ENCODE measurements at regions not wholly inside any gene's neighbourhood (a gene's known extent, or its start where the extent isn't known, plus 50 kb on each side); places are given as distances from the start of the nearest gene placed in this dataset.

GRCh38 chr4:30605616-30606190, 114.5 kb upstream of the PCDH7 start:
- no peak overlapping the region for H3K4me3 ChIP-seq (ENCODE audit: low read depth, low read length)
- ChIA-PET CTCF (interaction anchor here (0.5 kb wide), 1 partner anchor 63 kb away, joined by 4 read pairs; no protein-coding TSS in a partner anchor), POLR2A (no interaction called here)
- no peaks in the 10 kb centered on the region for H3K36me3 ChIP-seq (ENCODE audit: control insufficient read depth in 2 of 2, insufficient read depth in 1 of 2, low read length in 2 of 2)
- no peak for TF ChIP-seq ZNF404 (tag by site-specific recombination; IDR thresholded peaks at IDR 0.05)
- TF ChIP-seq ZNF513 (tag by site-specific recombination; IDR thresholded peaks at IDR 0.05): no peak
- TF ChIP-seq BCL11B (tag by site-specific recombination; IDR thresholded peaks at IDR 0.05; ENCODE audit: low read depth): no peak
- TF ChIP-seq ZNF16 (tag by site-specific recombination; IDR thresholded peaks at IDR 0.05; ENCODE audit: low read depth): no peak
- no peak for TF ChIP-seq ZNF184 (tag by site-specific recombination; IDR thresholded peaks at IDR 0.05)
- no peak for TF ChIP-seq RBAK (tag by site-specific recombination; IDR thresholded peaks at IDR 0.05)
- TF ChIP-seq HOXD13 (CRISPR knock-in tag; IDR thresholded peaks at IDR 0.05; ENCODE audit: borderline replicate concordance): no peak
- H3K27ac ChIP-seq (ENCODE audit: extremely low read depth, low read depth, low read length): no peak overlapping the region
- no peaks in the 10 kb centered on the region for H3K4me1 ChIP-seq (ENCODE audit: control insufficient read depth, insufficient read depth, low read length)
- no peaks in the 10 kb centered on the region for H3K9me3 ChIP-seq (ENCODE audit: control insufficient read depth, insufficient read depth, low read depth, low read length)

DNA sequence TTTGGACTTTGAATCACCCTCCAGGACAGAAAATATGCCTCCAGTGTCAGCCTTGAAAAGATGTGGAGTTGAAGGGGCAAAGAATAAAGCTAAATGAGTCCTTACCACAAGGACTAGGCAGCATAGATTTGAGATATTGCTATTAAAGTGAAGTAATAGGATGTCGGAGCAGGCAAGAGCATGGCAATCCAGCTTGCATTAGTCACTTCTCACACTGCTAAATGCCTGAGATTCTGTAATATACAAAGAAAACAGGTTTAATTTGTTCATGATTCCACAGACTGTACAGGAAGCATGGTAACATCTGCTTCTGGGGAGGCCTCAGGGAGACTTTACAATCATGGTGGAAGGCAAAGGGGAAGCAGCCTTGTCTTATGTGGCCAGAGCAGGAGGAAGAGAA, 109.8 kb upstream of the PCDH7 start:
- TF ChIP-seq ZNF830 (tag by site-specific recombination; IDR thresholded peaks at IDR 0.05; ENCODE audit: low read depth) (no peak), IKZF3 (tag by site-specific recombination; IDR thresholded peaks at IDR 0.05) (no peak), ZSCAN30 (tag by site-specific recombination; IDR thresholded peaks at IDR 0.05) (no peak), GLI2 (tag by site-specific recombination; IDR thresholded peaks at IDR 0.05; ENCODE audit: borderline replicate concordance, low read depth) (no peak), ZNF292 (tag by site-specific recombination; IDR thresholded peaks at IDR 0.05; ENCODE audit: borderline replicate concordance, low read depth) (no peak), ZNF302 (tag by site-specific recombination; IDR thresholded peaks at IDR 0.05; ENCODE audit: low read depth) (no peak), GFI1B (tag by site-specific recombination; IDR thresholded peaks at IDR 0.05) (no peak), ZNF513 (tag by site-specific recombination; IDR thresholded peaks at IDR 0.05) (no peak)
- CTCF ChIA-PET: no interaction called here
- Histone ChIP-seq H3K27ac (ENCODE audit: extremely low read depth, low read depth, low read length) (no peak overlapping the region), H3K4me1 (ENCODE audit: control insufficient read depth, insufficient read depth, low read length) (no peaks in the 10 kb centered on the region), H3K9me3 (ENCODE audit: control insufficient read depth, insufficient read depth, low read depth, low read length) (no peaks in the 10 kb centered on the region), H3K36me3 (ENCODE audit: control insufficient read depth in 2 of 2, insufficient read depth in 1 of 2, low read length in 2 of 2) (no peaks in the 10 kb centered on the region), H3K4me3 (ENCODE audit: low read depth, low read length) (no peak overlapping the region)
- POLR2A ChIA-PET: no interaction called here

DNA sequence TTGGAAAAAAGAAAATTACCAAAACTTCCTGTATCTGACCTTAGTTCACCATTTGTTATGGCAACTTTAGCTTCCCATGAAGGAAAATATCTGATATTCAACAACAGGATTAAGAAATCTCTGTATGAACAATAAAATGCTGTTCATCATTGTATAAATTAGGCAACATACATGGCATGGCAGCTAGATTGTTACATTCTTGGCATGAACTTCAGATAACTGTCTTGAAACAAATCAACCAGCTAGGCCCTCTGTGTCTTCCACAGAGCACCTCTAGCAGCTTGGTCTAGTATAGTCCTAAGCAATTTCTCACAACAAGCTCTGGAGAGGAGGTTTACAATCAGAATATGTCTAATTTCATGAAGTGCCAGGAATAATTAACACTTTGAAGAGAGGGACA, 105.4 kb upstream of the PCDH7 start:
- Histone ChIP-seq H3K4me3 (ENCODE audit: low read depth, low read length) (no peak overlapping the region), H3K36me3 (ENCODE audit: control insufficient read depth in 2 of 2, insufficient read depth in 1 of 2, low read length in 2 of 2) (no peaks in the 10 kb centered on the region), H3K4me1 (ENCODE audit: control insufficient read depth, insufficient read depth, low read length) (no peaks in the 10 kb centered on the region), H3K9me3 (ENCODE audit: control insufficient read depth, insufficient read depth, low read depth, low read length) (no peaks in the 10 kb centered on the region), H3K27ac (ENCODE audit: extremely low read depth, low read depth, low read length) (no peak overlapping the region)
- ChIA-PET POLR2A (no interaction called here), CTCF (no interaction called here)
- TF ChIP-seq, protein P1, sequence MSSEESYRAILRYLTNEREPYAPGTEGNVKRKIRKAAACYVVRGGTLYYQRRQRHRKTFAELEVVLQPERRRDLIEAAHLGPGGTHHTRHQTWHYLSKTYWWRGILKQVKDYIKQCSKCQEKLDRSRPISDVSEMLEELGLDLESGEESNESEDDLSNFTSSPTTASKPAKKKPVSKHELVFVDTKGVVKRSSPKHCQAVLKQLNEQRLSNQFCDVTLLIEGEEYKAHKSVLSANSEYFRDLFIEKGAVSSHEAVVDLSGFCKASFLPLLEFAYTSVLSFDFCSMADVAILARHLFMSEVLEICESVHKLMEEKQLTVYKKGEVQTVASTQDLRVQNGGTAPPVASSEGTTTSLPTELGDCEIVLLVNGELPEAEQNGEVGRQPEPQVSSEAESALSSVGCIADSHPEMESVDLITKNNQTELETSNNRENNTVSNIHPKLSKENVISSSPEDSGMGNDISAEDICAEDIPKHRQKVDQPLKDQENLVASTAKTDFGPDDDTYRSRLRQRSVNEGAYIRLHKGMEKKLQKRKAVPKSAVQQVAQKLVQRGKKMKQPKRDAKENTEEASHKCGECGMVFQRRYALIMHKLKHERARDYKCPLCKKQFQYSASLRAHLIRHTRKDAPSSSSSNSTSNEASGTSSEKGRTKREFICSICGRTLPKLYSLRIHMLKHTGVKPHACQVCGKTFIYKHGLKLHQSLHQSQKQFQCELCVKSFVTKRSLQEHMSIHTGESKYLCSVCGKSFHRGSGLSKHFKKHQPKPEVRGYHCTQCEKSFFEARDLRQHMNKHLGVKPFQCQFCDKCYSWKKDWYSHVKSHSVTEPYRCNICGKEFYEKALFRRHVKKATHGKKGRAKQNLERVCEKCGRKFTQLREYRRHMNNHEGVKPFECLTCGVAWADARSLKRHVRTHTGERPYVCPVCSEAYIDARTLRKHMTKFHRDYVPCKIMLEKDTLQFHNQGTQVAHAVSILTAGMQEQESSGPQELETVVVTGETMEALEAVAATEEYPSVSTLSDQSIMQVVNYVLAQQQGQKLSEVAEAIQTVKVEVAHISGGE (tag by site-specific recombination; conservative IDR thresholded peaks at IDR 0.05; ENCODE audit: low read depth): no peak
- TF ChIP-seq SP2 (tag by site-specific recombination; IDR thresholded peaks at IDR 0.05) (no peak), ZSCAN4 (tag by site-specific recombination; IDR thresholded peaks at IDR 0.05) (no peak), ZNF426 (tag by site-specific recombination; IDR thresholded peaks at IDR 0.05) (no peak), ZNF571 (tag by site-specific recombination; IDR thresholded peaks at IDR 0.05) (no peak), MZF1 (tag by site-specific recombination; IDR thresholded peaks at IDR 0.05; ENCODE audit: borderline replicate concordance) (no peak), ZNF37A (tag by site-specific recombination; IDR thresholded peaks at IDR 0.05) (no peak), ZNF610 (tag by site-specific recombination; IDR thresholded peaks at IDR 0.05; ENCODE audit: borderline replicate concordance) (no peak), PRDM6 (tag by site-specific recombination; IDR thresholded peaks at IDR 0.05) (no peak)
